H9 (cell line): ENCODE measurements at regions not wholly inside any gene's neighbourhood (a gene's known extent, or its start where the extent isn't known, plus 50 kb on each side); places are given as distances from the start of the nearest gene placed in this dataset.

Source experiments
- DNase-seq: peaks from one replicate; pipeline ENCODE4 v3.0.0-alpha.2; 2017
- H2AFZ ChIP-seq: one replicate; pipeline ENCODE4 v1.6.1; 2013; ENCODE audit warnings: mild to moderate bottlenecking, low read length, control low read depth, moderate library complexity
- H2AK5ac ChIP-seq: 2 replicates; pipeline ENCODE4 v1.6.1; 2013; ENCODE audit warnings: low read length, control low read depth, mixed read lengths; ENCODE audit not compliant: insufficient read length
- H2BK120ac ChIP-seq: one replicate; pipeline ENCODE4 v1.6.1; 2013; ENCODE audit warnings: low read depth, mild to moderate bottlenecking, low read length, control low read depth, inconsistent platforms; ENCODE audit not compliant: poor library complexity, severe bottlenecking
- H2BK12ac ChIP-seq: 2 replicates; pipeline ENCODE4 v1.6.1; 2013; ENCODE audit warnings: low read length, control low read depth, mixed read lengths, low read depth; ENCODE audit not compliant: insufficient read length
- H2BK15ac ChIP-seq: 2 replicates; pipeline ENCODE4 v1.6.1; 2013; ENCODE audit warnings: low read depth, low read length, control low read depth
- H2BK20ac ChIP-seq: one replicate; pipeline ENCODE4 v1.6.1; 2013; ENCODE audit warnings: low read depth, mild to moderate bottlenecking, low read length, control low read depth, inconsistent platforms; ENCODE audit not compliant: poor library complexity, severe bottlenecking
- H2BK5ac ChIP-seq: 2 replicates; pipeline ENCODE4 v1.6.1; 2013; ENCODE audit warnings: low read length, control low read depth, mixed read lengths; ENCODE audit not compliant: insufficient read length
- H3K14ac ChIP-seq: 2 replicates; pipeline ENCODE4 v1.6.1; 2013; ENCODE audit warnings: low read length, control low read depth; ENCODE audit not compliant: insufficient read depth
- H3K18ac ChIP-seq: 2 replicates; pipeline ENCODE4 v1.6.1; 2013; ENCODE audit warnings: low read depth, mild to moderate bottlenecking, mixed read lengths, low read length, control low read depth; ENCODE audit not compliant: insufficient read length
- H3K23ac ChIP-seq: 2 replicates; pipeline ENCODE4 v1.6.1; 2013; ENCODE audit warnings: low read length, control low read depth, mixed read lengths, low read depth; ENCODE audit not compliant: insufficient read length
- H3K23me2 ChIP-seq: 2 replicates; pipeline ENCODE4 v1.6.1; 2013; ENCODE audit warnings: low read depth, mild to moderate bottlenecking, mixed read lengths, low read length, control low read depth; ENCODE audit not compliant: insufficient read length, poor library complexity, severe bottlenecking
- H3K27ac ChIP-seq: 2 replicates; pipeline ENCODE4 v1.5.1; 2013; ENCODE audit warnings: low read length, control low read depth, mixed read lengths, low read depth; ENCODE audit not compliant: insufficient read length
- H3K27me3 ChIP-seq: 2 replicates; pipeline ENCODE4 v1.6.1; 2013; ENCODE audit warnings: low read length, control low read depth, inconsistent platforms; ENCODE audit not compliant: insufficient read depth
- H3K4ac ChIP-seq: 2 replicates; pipeline ENCODE4 v1.6.1; 2013; ENCODE audit warnings: low read depth, mild to moderate bottlenecking, control low read depth, inconsistent platforms, low read length, moderate library complexity
- H3K4me1 ChIP-seq: 2 replicates; pipeline ENCODE4 v1.6.1; 2013; ENCODE audit warnings: low read length, control low read depth, inconsistent platforms; ENCODE audit not compliant: insufficient read depth
- H3K4me2 ChIP-seq: 2 replicates; pipeline ENCODE4 v1.6.1; 2013; ENCODE audit warnings: low read length, control low read depth, mixed read lengths; ENCODE audit not compliant: insufficient read length, insufficient read depth
- H3K56ac ChIP-seq: 2 replicates; pipeline ENCODE4 v1.6.1; 2013; ENCODE audit warnings: low read depth, mild to moderate bottlenecking, mixed read lengths, low read length, control low read depth; ENCODE audit not compliant: insufficient read length
- H3K79me1 ChIP-seq: 2 replicates; pipeline ENCODE4 v1.6.1; 2013; ENCODE audit warnings: low read depth, mild to moderate bottlenecking, moderate library complexity, low read length, control low read depth, inconsistent platforms; ENCODE audit not compliant: insufficient read depth, poor library complexity, severe bottlenecking
- H3K79me2 ChIP-seq: 2 replicates; pipeline ENCODE4 v1.6.1; 2013; ENCODE audit warnings: low read length, control low read depth, inconsistent platforms; ENCODE audit not compliant: insufficient read depth
- H3K9ac ChIP-seq: 2 replicates; pipeline ENCODE4 v1.6.1; 2013; ENCODE audit warnings: low read length, control low read depth, mixed read lengths; ENCODE audit not compliant: insufficient read length; ENCODE audit errors: extremely low read depth
- H3K9me3 ChIP-seq: one replicate; pipeline ENCODE4 v1.6.1; 2013; ENCODE audit warnings: low read depth, low read length, inconsistent platforms; ENCODE audit not compliant: control insufficient read depth
- H3T11ph ChIP-seq: one replicate; pipeline ENCODE4 v1.6.1; 2013; ENCODE audit warnings: mild to moderate bottlenecking, low read length, control low read depth, inconsistent platforms
- H4K20me1 ChIP-seq: one replicate; pipeline ENCODE4 v1.6.1; 2013; ENCODE audit not compliant: control insufficient read depth, insufficient read length, insufficient read depth
- H4K5ac ChIP-seq: 2 replicates; pipeline ENCODE4 v1.6.1; 2013; ENCODE audit warnings: low read depth, mild to moderate bottlenecking, mixed read lengths, low read length, control low read depth; ENCODE audit not compliant: insufficient read length
- H4K8ac ChIP-seq: replicated peaks from 2 replicates; pipeline ENCODE4 v1.6.1; 2013; ENCODE audit warnings: low read length, control low read depth, mixed read lengths, low read depth; ENCODE audit not compliant: insufficient read length
- H4K91ac ChIP-seq: 2 replicates; pipeline ENCODE4 v1.6.1; 2013; ENCODE audit warnings: low read depth, mild to moderate bottlenecking, moderate library complexity, mixed read lengths, low read length, control low read depth; ENCODE audit not compliant: insufficient read length
- H3K27ac Mint-ChIP-seq, 3 experiments: 2 replicates in 2 of 3; 3 replicates in 1 of 3; pipeline ENCODE4 v1.8.0; 2020 to 2021; ENCODE audit warnings: mixed read lengths in 3 of 3, mild to moderate bottlenecking in 1 of 3, moderate library complexity in 1 of 3
- H3K27me3 Mint-ChIP-seq: 2 replicates; pipeline ENCODE4 v1.8.0; 2021; ENCODE audit warnings: low read depth, mild to moderate bottlenecking, moderate library complexity, mixed read lengths
- H3K36me3 Mint-ChIP-seq, 3 experiments: 2 replicates in 2 of 3; 3 replicates in 1 of 3; pipeline ENCODE4 v1.8.0; 2020 to 2021; ENCODE audit warnings: low read depth in 3 of 3, mixed read lengths in 3 of 3; ENCODE audit not compliant: insufficient read depth in 1 of 3
- H3K4me1 Mint-ChIP-seq, 2 experiments: 2 replicates each; pipeline ENCODE4 v1.8.0; 2020; ENCODE audit warnings: mixed read lengths in 2 of 2
- H3K4me3 Mint-ChIP-seq, 2 experiments: 2 replicates in 1 of 2; 3 replicates in 1 of 2; pipeline ENCODE4 v1.8.0; 2020 to 2021; ENCODE audit warnings: mild to moderate bottlenecking in 2 of 2, mixed read lengths in 2 of 2, moderate library complexity in 1 of 2
- H3K9me3 Mint-ChIP-seq, 2 experiments: 2 replicates in 1 of 2; 3 replicates in 1 of 2; pipeline ENCODE4 v1.8.0; 2020; ENCODE audit warnings: mild to moderate bottlenecking in 2 of 2, mixed read lengths in 2 of 2, moderate library complexity in 1 of 2
- WGBS: extraction: QIAGEN DNeasy Blood & Tissue Kit; methylation state at CpG from one replicate; pipeline ENCODE4 v1.1.7; 2013; ENCODE audit warnings: missing lambda C conversion rate, low lambda C conversion rate, mixed read lengths; ENCODE audit not compliant: insufficient read length; ENCODE audit errors: extremely low coverage; 5-methylcytosine and 5-hydroxymethylcytosine counted together
- TF ChIP-seq, protein P1 (sequence below): fragments of 200-600 bp; sonication (generic); conservative IDR thresholded peaks from 3 replicates; pipeline ENCODE4 v1.8.0; 2021; ENCODE audit warnings: antibody characterized with exemption, mild to moderate bottlenecking

GRCh38 chr12:76685246-76685678, 78.7 kb upstream of the ZDHHC17 start:
- H2AK5ac ChIP-seq, result no peak overlapping the region
- Mint-ChIP-seq H3K4me3 (no peak overlapping the region; a peak in 1 of 5 replicates), H3K36me3 (no peaks in the 10 kb centered on the region; a peak in 2 of 7 replicates), H3K27ac (no peak overlapping the region), H3K27me3 (no peaks in the 10 kb centered on the region; the same call in none of the 2 replicates), H3K9me3 (no peaks in the 10 kb centered on the region), H3K4me1 (peaks cover 12 to 14% of the 10 kb centered on the region in 2 experiments)
- H4K5ac ChIP-seq, result no peak overlapping the region
- H3K9ac ChIP-seq, result no peak overlapping the region
- no peak overlapping the region for H3K27ac ChIP-seq
- H2BK15ac ChIP-seq, result no peak overlapping the region
- H3K23me2 ChIP-seq, result no peaks in the 10 kb centered on the region
- no peak overlapping the region for H3K4me2 ChIP-seq
- WGBS, result no CpG with 5 or more reads among the region's 5 CpGs
- no peak overlapping the region for H2BK12ac ChIP-seq
- no peak overlapping the region for H3T11ph ChIP-seq
- no peak overlapping the region for H3K56ac ChIP-seq
- no peak overlapping the region for H3K14ac ChIP-seq
- no peak overlapping the region for H3K18ac ChIP-seq
- no peaks in the 10 kb centered on the region for H4K20me1 ChIP-seq
- no peak overlapping the region for H2AFZ ChIP-seq
- no peaks in the 10 kb centered on the region for H3K9me3 ChIP-seq
- H4K8ac ChIP-seq, result no peak overlapping the region
- no peak overlapping the region for H3K4ac ChIP-seq
- H3K4me1 ChIP-seq, result 0 out of 2 replicates have a peak, but pooled peaks cover 2% of the 10 kb centered on the region
- no peak overlapping the region for H4K91ac ChIP-seq
- no peaks in the 10 kb centered on the region for H3K79me2 ChIP-seq
- no peak overlapping the region for H3K23ac ChIP-seq
- H2BK20ac ChIP-seq, result no peak overlapping the region
- TF ChIP-seq, protein P1, sequence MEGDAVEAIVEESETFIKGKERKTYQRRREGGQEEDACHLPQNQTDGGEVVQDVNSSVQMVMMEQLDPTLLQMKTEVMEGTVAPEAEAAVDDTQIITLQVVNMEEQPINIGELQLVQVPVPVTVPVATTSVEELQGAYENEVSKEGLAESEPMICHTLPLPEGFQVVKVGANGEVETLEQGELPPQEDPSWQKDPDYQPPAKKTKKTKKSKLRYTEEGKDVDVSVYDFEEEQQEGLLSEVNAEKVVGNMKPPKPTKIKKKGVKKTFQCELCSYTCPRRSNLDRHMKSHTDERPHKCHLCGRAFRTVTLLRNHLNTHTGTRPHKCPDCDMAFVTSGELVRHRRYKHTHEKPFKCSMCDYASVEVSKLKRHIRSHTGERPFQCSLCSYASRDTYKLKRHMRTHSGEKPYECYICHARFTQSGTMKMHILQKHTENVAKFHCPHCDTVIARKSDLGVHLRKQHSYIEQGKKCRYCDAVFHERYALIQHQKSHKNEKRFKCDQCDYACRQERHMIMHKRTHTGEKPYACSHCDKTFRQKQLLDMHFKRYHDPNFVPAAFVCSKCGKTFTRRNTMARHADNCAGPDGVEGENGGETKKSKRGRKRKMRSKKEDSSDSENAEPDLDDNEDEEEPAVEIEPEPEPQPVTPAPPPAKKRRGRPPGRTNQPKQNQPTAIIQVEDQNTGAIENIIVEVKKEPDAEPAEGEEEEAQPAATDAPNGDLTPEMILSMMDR, result no peak
- DNase-seq, result peak; percentile 77
- H2BK5ac ChIP-seq, result no peak overlapping the region
- no peak overlapping the region for H2BK120ac ChIP-seq
- H3K27me3 ChIP-seq, result no peaks in the 10 kb centered on the region
- no peaks in the 10 kb centered on the region for H3K79me1 ChIP-seq
